ENCODE measurements at regions not wholly inside any gene's neighbourhood (a gene's known extent, or its start where the extent isn't known, plus 50 kb on each side); places are given as distances from the start of the nearest gene placed in this dataset.
A peak's percentile ranks its signal among the peaks of the same experiment; 100 is the strongest.

DNA sequence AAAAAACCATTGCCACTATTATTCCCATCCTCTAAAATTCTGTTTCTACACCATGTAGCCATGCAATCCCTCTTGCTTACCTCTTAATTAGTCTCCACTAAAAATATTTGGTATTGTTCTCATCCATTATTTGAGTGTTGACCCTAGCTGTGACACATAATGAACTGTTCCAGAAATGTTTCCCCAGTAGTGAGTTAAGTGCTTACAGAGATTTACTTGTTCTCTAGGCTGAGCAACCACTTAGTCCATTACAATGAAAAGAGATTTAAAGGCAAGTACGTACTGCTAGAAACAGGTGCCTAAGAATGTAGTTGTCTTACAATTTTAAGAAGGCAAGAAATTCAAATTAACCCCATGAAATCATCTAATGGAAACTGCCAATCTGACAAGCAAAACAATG is 112.7 kb upstream of the PTPN13 start:
- TF ChIP-seq, protein P1, sequence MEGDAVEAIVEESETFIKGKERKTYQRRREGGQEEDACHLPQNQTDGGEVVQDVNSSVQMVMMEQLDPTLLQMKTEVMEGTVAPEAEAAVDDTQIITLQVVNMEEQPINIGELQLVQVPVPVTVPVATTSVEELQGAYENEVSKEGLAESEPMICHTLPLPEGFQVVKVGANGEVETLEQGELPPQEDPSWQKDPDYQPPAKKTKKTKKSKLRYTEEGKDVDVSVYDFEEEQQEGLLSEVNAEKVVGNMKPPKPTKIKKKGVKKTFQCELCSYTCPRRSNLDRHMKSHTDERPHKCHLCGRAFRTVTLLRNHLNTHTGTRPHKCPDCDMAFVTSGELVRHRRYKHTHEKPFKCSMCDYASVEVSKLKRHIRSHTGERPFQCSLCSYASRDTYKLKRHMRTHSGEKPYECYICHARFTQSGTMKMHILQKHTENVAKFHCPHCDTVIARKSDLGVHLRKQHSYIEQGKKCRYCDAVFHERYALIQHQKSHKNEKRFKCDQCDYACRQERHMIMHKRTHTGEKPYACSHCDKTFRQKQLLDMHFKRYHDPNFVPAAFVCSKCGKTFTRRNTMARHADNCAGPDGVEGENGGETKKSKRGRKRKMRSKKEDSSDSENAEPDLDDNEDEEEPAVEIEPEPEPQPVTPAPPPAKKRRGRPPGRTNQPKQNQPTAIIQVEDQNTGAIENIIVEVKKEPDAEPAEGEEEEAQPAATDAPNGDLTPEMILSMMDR (conservative IDR thresholded peaks at IDR 0.05; ENCODE audit: low read depth, low read length): no peak
- no peak overlapping the region for H3K4me3 ChIP-seq (ENCODE audit: low read depth, low read length)
- DNase-seq (ENCODE audit: low read depth): no peak

DNA sequence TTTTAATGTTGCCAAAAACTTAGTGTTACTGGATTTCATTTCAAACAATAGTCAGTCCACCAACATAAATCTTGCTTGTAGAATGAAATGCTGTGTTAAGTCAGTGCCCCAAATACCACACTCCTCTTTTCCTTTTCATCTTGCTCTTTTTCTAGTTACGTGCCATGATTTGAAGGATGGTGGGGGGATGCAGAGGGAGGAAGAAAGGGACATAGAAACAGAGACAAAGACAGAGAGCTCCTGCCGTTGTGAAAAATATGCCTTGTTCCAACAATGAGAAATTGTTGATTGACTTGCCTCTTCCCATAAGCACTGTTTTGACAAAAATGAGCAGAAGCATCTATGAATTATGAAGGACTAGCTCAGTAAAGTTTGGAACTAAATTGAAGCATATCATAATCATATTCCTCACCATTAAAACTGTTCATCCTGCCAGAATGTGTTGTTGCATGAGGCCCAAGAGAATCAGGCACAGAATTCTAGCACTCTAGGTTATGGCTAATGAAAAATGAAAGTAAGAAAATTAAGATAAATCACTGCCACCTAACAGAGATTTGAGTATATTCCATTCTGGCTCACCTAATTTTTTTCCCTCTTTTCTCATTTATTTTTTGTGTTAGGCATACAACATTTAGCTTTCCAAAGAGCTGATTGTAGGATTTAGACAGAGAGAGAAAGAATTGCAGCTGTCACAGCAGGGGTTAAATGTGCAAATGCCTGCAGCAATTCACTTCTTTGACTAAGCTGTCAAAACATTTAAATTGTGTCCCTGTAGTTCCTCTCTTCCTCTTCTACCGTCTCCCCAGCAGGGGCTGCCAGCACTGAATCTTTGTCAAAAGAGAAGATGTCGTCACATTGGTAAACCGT is 111.6 kb upstream of the PTPN13 start:
- TF ChIP-seq, protein P1 (conservative IDR thresholded peaks at IDR 0.05; ENCODE audit: low read depth, low read length): peak; percentile 53
- DNase-seq (ENCODE audit: low read depth): peak; percentile 46
- H3K4me3 ChIP-seq (ENCODE audit: low read depth, low read length): peak overlapping the region; percentile 20

- peak overlapping the region; percentile 20 for H3K4me3 ChIP-seq (ENCODE audit: low read depth, low read length)
- TF ChIP-seq, protein P1 (conservative IDR thresholded peaks at IDR 0.05; ENCODE audit: low read depth, low read length): no peak
- DNase-seq (ENCODE audit: low read depth): no peak
Observed at GRCh38 chr4:86483173-86483490, 111.0 kb upstream of the PTPN13 start.

DNA sequence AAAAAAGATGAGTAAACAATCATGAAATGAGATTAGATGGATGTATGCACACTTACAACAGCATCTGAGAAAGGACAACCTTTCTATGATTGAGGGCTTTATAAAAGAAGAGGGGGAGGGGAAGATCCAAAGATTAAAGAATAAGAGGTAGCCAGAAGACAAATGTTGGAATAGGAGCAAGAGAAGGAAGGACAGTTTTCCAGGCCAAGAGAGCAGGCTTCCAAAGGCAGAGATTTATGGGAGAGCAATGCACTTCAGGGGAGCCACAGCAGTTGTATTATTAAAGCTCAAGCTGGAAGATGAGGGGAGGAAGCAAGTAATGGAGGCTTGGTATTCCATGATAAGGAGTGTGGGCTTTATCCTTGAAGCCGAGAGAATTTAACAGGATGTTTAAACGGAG is 110.3 kb upstream of the PTPN13 start:
- no peak for DNase-seq (ENCODE audit: low read depth)
- no peak overlapping the region for H3K4me3 ChIP-seq (ENCODE audit: low read depth, low read length)
- TF ChIP-seq, protein P1 (conservative IDR thresholded peaks at IDR 0.05; ENCODE audit: low read depth, low read length): no peak

- TF ChIP-seq, protein P1 (conservative IDR thresholded peaks at IDR 0.05; ENCODE audit: low read depth, low read length): no peak
- H3K4me3 ChIP-seq (ENCODE audit: low read depth, low read length): no peak overlapping the region
- peak; percentile 67 for DNase-seq (ENCODE audit: low read depth)
Observed at GRCh38 chr4:86484241-86484640, 109.9 kb upstream of the PTPN13 start.

- no peak overlapping the region for H3K4me3 ChIP-seq (ENCODE audit: low read depth, low read length)
- DNase-seq (ENCODE audit: low read depth): no peak
- TF ChIP-seq, protein P1 (conservative IDR thresholded peaks at IDR 0.05; ENCODE audit: low read depth, low read length): no peak
Observed at GRCh38 chr4:86487738-86488348, 106.3 kb upstream of the PTPN13 start.

Data from choroid plexus epithelial cell (primary cell).